ENCODE measurements at regions not wholly inside any gene's neighbourhood (a gene's known extent, or its start where the extent isn't known, plus 50 kb on each side); places are given as distances from the start of the nearest gene placed in this dataset.

DNA sequence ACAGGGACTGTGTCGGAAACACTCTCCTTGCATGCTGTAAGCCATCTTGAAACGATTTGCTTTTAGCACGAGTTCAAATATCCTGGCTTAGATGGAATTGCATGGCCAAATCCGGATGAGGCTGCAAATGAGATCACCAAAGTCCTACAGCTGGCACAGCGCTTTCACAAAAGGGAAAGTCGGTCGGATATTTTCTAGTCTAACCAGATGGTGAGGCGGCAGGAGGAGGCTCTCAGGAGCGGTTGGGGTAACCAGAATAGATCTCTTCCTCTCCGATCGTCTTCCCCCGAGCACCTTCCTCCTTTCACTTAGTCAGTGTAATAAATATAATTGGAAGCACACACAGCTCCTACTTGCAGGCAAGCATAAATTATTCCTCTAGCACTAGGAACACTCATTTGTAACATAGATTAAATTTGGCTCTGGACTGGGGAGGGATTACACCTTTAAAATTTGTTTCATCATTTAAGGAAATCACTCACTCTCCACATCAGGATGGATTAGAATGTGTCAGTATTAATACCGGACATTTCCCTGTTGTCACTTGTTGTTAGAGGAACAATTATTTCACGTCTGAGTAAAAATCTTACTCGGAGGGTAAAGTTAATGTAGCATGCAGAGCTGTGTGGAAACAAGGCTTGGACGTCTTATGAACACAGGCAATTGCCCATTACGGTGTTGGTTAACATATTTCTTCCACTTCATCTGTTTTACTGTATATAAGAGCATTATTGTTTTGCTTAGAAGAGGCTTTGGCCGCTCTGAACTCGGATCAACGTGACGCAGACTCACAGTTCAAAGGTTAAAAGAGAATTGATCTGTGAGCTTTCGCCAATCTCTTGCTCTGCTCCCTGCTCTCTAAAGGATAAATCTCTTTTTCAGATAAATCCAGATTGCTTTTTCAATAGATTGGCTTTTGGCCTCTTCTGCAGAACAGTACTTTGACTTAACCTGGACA is 857.9 kb downstream of the TYW1 start:
- no peak for DNase-seq (ENCODE audit: low read depth in 1 of 2, low spot score in 1 of 2)
- TF ChIP-seq JUND (IDR thresholded peaks at IDR 0.05; ENCODE audit: low read depth) = no peak
- in situ Hi-C loops (cut with HindIII; ENCODE audit: low pct_unique_long_range_greater_than_20kb, low sequenced_read_pairs) = no loop called here

DNA sequence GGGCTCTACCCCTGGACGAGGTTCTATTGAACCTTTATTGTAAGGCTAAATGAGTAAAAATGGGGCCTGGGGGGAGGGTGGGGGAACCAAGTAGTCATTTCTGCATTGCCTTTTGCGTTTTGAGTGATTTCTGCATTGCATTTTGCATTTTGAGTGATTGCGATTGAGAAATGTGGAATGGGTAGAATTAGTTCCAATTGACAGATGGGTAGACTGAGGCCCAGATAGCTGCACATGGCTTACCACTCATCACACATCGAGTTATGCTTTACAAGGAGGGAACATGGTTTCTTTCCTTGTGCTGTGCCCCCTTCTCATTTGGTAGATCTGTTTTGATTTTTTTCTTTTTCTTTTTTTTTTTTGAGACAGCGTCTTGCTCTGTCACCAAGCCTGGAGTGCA is 858.7 kb downstream of the TYW1 start:
- in situ Hi-C loops (cut with HindIII; ENCODE audit: low pct_unique_long_range_greater_than_20kb, low sequenced_read_pairs) = no loop called here
- DNase-seq (ENCODE audit: low read depth in 1 of 2, low spot score in 1 of 2) = no peak
- TF ChIP-seq JUND (IDR thresholded peaks at IDR 0.05; ENCODE audit: low read depth) = no peak

DNA sequence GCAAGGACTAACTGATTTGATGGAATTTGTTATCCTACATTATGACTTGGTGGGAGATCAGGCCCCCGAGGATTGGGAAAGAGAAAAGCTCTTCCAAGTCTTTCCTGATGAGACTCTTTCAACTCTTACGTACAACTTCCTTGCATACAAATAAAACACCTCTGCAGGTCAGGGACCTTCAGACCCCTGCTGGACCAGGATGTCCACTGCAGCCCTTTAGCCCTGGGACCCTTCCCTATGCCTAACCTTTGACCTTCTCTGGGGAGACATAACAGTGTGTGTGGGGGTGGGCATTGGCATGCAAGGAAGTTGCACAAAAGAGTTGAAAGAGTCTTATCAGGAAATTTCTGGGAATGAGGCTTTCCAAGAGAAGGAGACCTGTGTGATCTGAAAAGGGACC is 859.4 kb downstream of the TYW1 start:
- no peak for TF ChIP-seq JUND (IDR thresholded peaks at IDR 0.05; ENCODE audit: low read depth)
- no peak for DNase-seq (ENCODE audit: low read depth in 1 of 2, low spot score in 1 of 2)
- in situ Hi-C loops (cut with HindIII; ENCODE audit: low pct_unique_long_range_greater_than_20kb, low sequenced_read_pairs) = no loop called here

DNA sequence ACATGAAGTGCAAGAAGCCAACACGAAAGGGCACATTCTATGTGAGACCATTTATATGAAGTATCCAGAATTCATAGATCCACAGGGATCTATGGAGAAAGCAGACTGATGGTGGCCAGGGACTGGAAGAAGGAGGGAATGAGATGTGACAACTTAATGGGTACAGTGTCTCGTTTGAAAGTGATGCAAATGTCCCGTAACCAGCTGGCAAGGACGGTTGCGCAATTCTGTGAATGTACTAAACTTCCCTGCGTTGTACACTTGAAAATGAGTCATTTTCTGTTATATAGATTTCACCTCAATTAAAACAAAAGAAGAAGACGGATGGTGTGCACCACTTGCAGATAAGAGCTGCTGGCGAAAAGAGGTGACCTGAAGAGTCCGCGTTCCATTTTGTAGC is 861.1 kb downstream of the TYW1 start:
- TF ChIP-seq JUND (IDR thresholded peaks at IDR 0.05; ENCODE audit: low read depth) = no peak
- DNase-seq (ENCODE audit: low read depth in 1 of 2, low spot score in 1 of 2) = no peak
- in situ Hi-C loops (cut with HindIII; ENCODE audit: low pct_unique_long_range_greater_than_20kb, low sequenced_read_pairs) = no loop called here

DNA sequence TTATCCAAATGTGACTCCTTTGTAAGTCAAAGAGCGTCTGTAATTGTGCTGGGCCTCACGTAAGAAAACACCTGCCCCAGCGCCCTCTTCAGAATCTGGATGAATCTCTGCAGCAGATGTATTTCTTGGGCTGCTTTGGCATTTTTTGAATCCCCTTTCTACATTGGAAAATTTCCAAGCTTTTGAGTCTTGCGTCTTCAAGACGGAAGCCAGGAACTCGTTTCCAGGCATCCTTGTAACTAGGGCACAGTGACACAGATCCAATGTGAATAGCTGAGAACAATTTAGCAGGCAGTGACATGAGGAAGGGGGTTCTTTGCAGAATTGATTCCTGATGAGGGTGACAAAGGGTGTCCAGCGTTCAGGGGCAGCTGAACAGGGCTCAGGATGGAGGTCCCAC is 862.3 kb downstream of the TYW1 start:
- DNase-seq (ENCODE audit: low read depth in 1 of 2, low spot score in 1 of 2) = no peak
- no peak for TF ChIP-seq JUND (IDR thresholded peaks at IDR 0.05; ENCODE audit: low read depth)
- in situ Hi-C loops (cut with HindIII; ENCODE audit: low pct_unique_long_range_greater_than_20kb, low sequenced_read_pairs) = no loop called here

DNA sequence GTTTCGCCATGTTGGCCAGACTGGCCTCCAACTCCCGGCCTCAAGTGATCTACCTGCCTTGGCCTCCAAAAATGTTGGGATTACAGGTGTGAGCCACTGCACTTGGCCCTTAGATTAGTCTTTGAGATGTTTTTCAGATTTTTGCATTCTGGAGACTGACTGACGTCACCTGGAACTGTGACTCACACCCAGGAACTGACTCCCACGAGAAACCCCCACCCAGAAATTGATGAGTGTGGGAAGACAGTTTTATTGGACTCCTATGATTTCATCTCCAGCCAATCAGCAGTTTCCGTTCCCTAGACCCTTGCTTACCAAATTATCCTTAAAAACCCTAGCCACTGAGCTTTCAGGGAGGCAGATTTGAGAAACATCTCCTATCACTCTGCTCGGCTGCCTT is 867.3 kb downstream of the TYW1 start:
- in situ Hi-C loops (cut with HindIII; ENCODE audit: low pct_unique_long_range_greater_than_20kb, low sequenced_read_pairs) = no loop called here
- TF ChIP-seq JUND (IDR thresholded peaks at IDR 0.05; ENCODE audit: low read depth) = no peak
- DNase-seq (ENCODE audit: low read depth in 1 of 2, low spot score in 1 of 2) = no peak

DNA sequence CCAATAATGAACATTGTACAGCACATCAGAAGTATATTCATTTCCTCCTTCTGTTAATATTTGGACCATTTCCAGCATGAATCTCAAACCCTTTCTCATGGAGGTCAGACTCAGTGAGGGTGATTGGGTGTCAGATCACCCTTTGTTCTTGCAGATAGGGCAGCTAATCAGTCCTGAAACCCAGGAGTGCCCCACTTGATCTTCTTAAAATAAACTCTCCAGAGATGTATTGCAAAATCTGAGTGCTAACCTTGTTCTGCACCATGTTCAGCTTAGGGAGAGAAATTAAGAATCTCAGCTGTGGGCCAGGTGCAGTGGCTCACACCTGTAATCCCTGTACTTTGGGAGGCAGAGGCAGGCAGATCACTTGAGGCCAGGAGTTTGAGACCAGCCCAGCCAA is 869.4 kb downstream of the TYW1 start:
- in situ Hi-C loops (cut with HindIII; ENCODE audit: low pct_unique_long_range_greater_than_20kb, low sequenced_read_pairs) = no loop called here
- TF ChIP-seq JUND (IDR thresholded peaks at IDR 0.05; ENCODE audit: low read depth) = no peak
- DNase-seq (ENCODE audit: low read depth in 1 of 2, low spot score in 1 of 2) = no peak

DNA sequence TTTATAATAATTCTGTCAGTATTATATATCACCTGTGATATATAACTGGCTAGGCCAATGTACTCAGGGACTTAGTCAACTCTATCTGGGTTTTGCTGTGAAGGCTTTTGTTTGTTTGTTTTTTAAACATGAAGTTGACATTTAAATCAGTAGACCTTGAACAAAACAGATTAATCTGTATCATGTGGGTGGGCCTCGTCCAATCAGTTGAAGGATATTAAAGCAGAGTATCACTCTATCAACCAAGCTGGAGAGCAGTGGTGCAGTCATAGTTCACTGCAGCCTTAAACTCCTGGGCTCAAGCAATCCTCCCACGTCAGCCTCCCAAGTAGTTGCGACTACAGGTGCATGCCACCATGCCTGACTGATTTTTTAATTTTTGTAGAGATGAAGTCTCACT is 870.2 kb downstream of the TYW1 start:
- no peak for TF ChIP-seq JUND (IDR thresholded peaks at IDR 0.05; ENCODE audit: low read depth)

DNA sequence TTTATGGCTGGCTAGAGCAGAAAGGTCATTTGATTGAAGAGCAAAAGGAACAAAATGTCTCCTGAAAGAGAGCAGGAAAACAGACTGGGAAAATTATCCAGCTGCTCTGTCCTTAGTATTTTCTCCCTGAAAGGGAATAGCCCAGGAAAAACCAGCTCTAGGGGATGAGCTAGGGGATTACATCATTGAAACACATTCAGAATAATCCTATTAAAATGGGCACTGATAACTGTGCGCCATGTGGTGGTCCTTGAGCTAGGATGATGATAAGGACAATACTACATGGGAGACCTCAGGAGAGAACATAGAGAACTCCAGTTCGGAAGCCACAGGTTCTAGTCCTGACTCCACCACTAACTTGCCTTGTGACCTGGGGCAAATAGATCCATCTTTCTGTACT is 873.8 kb downstream of the TYW1 start:
- no peak for TF ChIP-seq JUND (IDR thresholded peaks at IDR 0.05; ENCODE audit: low read depth)
- DNase-seq (ENCODE audit: low read depth in 1 of 2, low spot score in 1 of 2) = no peak
- in situ Hi-C loops (cut with HindIII; ENCODE audit: low pct_unique_long_range_greater_than_20kb, low sequenced_read_pairs) = no loop called here

More for the DNA sequence above, 870.2 kb downstream of the TYW1 start:
- in situ Hi-C loops (cut with HindIII; ENCODE audit: low pct_unique_long_range_greater_than_20kb, low sequenced_read_pairs) = no loop called here
- no peak for DNase-seq (ENCODE audit: low read depth in 1 of 2, low spot score in 1 of 2)

DNA sequence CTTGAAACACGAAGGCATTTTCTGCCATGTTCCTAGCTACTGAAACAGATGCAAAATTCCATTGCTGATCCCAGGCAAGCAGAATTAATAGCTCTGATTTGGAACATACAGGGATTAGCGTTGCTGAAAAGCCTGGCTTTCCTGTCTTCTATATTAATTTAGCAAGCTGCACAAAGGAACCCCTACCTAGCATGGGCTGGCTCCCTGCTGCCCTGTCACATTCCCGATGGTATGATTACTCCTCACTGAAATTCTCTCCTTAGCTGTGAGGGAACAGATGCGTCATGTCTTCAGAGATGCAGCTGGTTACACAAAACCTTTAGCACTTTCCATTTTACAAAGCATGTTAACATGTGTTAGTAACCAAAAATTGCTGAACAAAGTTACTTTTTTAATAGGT is 878.9 kb downstream of the TYW1 start:
- TF ChIP-seq JUND (IDR thresholded peaks at IDR 0.05; ENCODE audit: low read depth) = no peak
- in situ Hi-C loops (cut with HindIII; ENCODE audit: low pct_unique_long_range_greater_than_20kb, low sequenced_read_pairs) = no loop called here
- DNase-seq (ENCODE audit: low read depth in 1 of 2, low spot score in 1 of 2) = no peak

DNA sequence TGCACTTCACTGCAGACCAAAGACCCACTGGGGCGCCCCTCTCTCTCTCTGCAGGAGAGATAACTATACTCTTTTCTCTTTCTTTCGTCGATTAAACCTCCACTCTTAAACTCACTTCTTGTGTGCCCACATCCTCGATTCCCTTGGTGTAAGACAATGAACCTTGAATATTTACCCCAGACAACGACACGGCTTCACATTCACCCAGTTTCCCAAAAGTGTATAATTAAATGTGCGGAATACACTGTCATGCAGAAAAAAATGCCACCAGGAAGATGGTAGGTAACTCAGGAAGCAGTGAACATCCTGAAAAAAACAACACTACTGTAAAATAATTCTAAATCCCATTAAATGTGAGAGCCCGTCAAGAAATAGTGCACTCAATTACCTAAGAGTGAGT is 882.2 kb downstream of the TYW1 start:
- in situ Hi-C loops (cut with HindIII; ENCODE audit: low pct_unique_long_range_greater_than_20kb, low sequenced_read_pairs) = no loop called here
- no peak for DNase-seq (ENCODE audit: low read depth in 1 of 2, low spot score in 1 of 2)
- TF ChIP-seq JUND (IDR thresholded peaks at IDR 0.05; ENCODE audit: low read depth) = no peak

DNA sequence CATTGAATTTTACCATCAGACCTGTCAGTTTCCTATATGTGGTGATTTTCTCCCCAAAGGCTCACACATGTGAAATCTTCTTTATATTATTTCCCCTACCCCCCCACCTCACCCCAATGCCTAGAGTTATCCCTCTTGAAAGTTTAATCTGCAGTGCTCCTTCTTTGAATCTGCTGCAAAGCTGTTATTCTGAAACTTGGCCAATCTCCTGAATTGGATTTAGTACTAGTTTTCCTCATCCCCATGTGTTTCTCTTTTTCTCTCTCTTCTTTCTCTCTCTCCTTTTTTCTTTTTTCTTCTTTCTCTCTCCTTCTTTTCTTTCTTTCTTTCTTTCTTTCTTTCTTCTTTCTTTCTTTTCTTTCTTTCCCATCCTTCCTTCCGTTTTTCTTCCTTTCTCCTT is 886.2 kb downstream of the TYW1 start:
- in situ Hi-C loops (cut with HindIII; ENCODE audit: low pct_unique_long_range_greater_than_20kb, low sequenced_read_pairs) = no loop called here
- TF ChIP-seq JUND (IDR thresholded peaks at IDR 0.05; ENCODE audit: low read depth) = no peak
- no peak for DNase-seq (ENCODE audit: low read depth in 1 of 2, low spot score in 1 of 2)

DNA sequence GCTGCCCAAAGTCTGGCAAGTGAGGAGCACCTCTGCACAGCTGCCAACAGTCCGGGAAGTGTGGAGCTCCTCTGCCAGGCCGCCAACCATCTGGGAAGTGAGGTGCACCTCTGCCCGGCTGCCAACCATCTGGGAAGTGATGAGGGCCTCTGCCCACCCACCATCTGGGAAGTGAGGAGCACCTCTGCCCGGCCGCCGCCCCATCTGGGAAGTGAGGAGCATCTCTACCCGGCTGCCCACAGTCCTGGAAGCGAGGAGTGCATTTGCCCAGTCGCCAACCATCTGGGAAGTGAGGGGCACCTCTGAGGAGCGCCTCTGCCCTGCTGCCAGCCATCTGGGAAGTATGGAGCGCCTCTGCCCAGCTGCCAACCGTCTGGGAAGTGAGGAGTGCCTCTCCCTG is 893.7 kb downstream of the TYW1 start:
- DNase-seq (ENCODE audit: low read depth in 1 of 2, low spot score in 1 of 2) = no peak
- no peak for TF ChIP-seq JUND (IDR thresholded peaks at IDR 0.05; ENCODE audit: low read depth)
- in situ Hi-C loops (cut with HindIII; ENCODE audit: low pct_unique_long_range_greater_than_20kb, low sequenced_read_pairs) = no loop called here

DNA sequence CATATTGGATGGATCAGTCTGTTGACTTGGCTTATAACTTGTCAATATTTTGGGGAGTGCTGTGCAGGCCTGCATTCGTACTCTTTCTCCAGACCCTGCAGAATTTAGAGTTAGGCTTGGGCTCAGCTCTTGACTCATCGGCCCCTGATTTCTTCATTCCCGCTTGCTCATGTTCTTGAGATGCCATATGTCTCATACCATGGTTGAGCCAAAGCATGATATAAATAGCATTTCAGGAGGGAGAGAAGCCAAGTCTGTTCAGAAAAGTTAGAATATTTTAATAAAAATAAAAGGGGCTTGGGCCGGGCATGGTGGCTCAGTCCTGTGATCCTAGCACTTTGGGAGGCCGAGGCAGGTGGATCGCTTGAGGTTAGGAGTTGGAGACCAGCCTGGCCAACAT is 898.1 kb downstream of the TYW1 start:
- no peak for DNase-seq (ENCODE audit: low read depth in 1 of 2, low spot score in 1 of 2)
- in situ Hi-C loops (cut with HindIII; ENCODE audit: low pct_unique_long_range_greater_than_20kb, low sequenced_read_pairs) = no loop called here
- TF ChIP-seq JUND (IDR thresholded peaks at IDR 0.05; ENCODE audit: low read depth) = no peak
